ENCODE measurements at regions not wholly inside any gene's neighbourhood (a gene's known extent, or its start where the extent isn't known, plus 50 kb on each side); places are given as distances from the start of the nearest gene placed in this dataset.
"Not testable (repeated sequence)": the region's sequence is repeated elsewhere in the genome, so short reads cannot be mapped to it uniquely, and the experiment has no call there.

GRCh38 chr20:12954254-12954653, 54.5 kb upstream of the SPTLC3 start:
- not testable (repeated sequence) for DNase-seq (ENCODE audit: low spot score)

DNA sequence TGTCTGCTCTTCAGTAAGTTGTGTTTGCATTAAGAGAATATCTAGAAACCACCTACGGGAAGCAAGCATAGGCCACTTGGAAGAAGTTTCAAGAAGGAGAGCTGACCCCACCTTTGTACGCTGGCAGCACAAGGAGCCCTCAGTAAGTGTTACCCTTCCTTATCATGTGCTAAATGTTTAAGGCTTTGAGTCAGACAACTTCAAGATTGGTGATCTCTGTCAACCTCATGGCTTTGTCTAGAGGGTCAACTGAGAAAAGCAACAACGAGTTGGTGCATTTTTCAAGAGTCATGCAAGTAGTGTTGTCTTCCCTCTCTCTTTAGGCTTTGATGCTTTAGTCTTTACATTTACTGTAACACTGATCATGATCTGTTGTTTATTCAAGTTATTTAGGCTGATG, 53.2 kb upstream of the SPTLC3 start:
- DNase-seq (ENCODE audit: low spot score), result no peak

DNA sequence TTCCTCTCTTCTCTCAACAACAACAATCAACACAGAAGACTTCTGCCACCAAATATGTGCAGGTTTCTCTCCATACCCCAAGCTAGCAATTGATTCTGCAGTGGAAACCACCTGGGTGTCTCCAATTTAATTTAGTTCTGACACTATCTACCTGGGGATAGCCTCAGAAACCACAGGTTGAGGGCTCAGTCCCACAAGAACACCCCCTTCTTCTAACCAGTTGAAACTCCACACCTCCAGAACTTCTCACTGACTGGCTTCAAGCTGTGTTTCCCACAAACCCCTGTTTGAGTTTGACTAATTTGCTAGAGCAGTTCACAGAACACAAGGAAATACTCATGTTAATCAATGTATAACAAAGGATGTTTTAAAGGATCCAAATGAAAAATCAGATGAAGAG, 52.5 kb upstream of the SPTLC3 start:
- no peak for DNase-seq (ENCODE audit: low spot score)

DNA sequence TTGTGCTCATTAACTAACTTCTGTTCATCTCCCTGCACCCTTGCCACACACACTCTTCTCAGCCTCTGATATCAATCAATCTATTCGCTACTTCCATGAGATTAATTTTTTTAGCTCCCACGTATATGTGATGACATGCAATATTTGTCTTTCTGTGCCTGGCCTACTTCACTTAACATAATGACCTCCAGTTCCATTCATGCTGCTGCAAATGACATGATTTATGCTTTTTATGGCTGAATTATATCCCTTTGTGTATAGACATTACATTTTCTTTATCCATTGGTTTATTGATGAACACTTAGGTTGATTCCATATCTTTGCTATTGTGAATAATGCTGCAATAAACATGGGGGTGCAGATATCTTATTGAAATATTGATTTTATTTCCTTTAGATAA, 50.8 kb upstream of the SPTLC3 start:
- DNase-seq (ENCODE audit: low spot score), result no peak

All from hematopoietic multipotent progenitor cell treated with erythropoietin and hydrocortisone succinate and interleukin-3 and kit ligand, for 15 days (in vitro differentiated cells).